HEK293 (cell line): ENCODE measurements at regions not wholly inside any gene's neighbourhood (a gene's known extent, or its start where the extent isn't known, plus 50 kb on each side); places are given as distances from the start of the nearest gene placed in this dataset.

ENCODE experiments used
- CTCF ChIA-PET: fragments of 350-600 bp; formaldehyde crosslinking; extraction: SDS; loops from one replicate; lab custom pipeline; 2021; ENCODE audit warnings: antibody characterized with exemption; lab: Yijun Ruan, JAX
- POLR2A ChIA-PET: fragments of 300-600 bp; formaldehyde crosslinking; extraction: SDS; loops from one replicate; lab custom pipeline; 2020; ENCODE audit warnings: antibody characterized with exemption, inconsistent platforms; lab: Yijun Ruan, JAX
- H3K27ac ChIP-seq: fragments of 200-500 bp; sonication (Bioruptor generic); 2 replicates; pipeline ENCODE4 v1.5.1; 2014; ENCODE audit warnings: low read depth, low read length, control low read depth, inconsistent platforms; ENCODE audit errors: extremely low read depth
- H3K36me3 ChIP-seq, 2 experiments: fragments of 200-500 bp in 1 of 2; sonication (Bioruptor generic) in 1 of 2; 1 replicate in 1 of 2; 2 replicates in 1 of 2; pipeline ENCODE4 v1.5.1; 2014 to 2017; ENCODE audit warnings: inconsistent platforms in 2 of 2, low read length in 2 of 2; ENCODE audit not compliant: control insufficient read depth in 2 of 2, insufficient read depth in 1 of 2
- H3K4me1 ChIP-seq: fragments of 200-500 bp; sonication (Bioruptor generic); 2 replicates; pipeline ENCODE4 v1.5.1; 2014; ENCODE audit warnings: mild to moderate bottlenecking, low read length, inconsistent platforms; ENCODE audit not compliant: control insufficient read depth, insufficient read depth
- H3K4me3 ChIP-seq: 2 replicates; pipeline ENCODE4 v1.5.1; 2011; ENCODE audit warnings: low read depth, mild to moderate bottlenecking, control low read depth, low read length, moderate library complexity
- H3K9me3 ChIP-seq: fragments of 200-500 bp; sonication (Bioruptor generic); 2 replicates; pipeline ENCODE4 v1.5.1; 2014; ENCODE audit warnings: low read depth, low read length, inconsistent platforms; ENCODE audit not compliant: control insufficient read depth, insufficient read depth
- KLF16 ChIP-seq: fragments of 450-650 bp; formaldehyde crosslinking; IDR thresholded peaks from 2 replicates; pipeline ENCODE4 v1.5.1; 2017; ENCODE audit warnings: missing biosample characterization, missing genetic modification characterization
- MEIS1 ChIP-seq: sonication (generic); formaldehyde crosslinking; IDR thresholded peaks from 2 replicates; pipeline ENCODE4 v1.8.1; 2022; ENCODE audit warnings: missing genetic modification reagents, mild to moderate bottlenecking, borderline replicate concordance
- PRDM1 ChIP-seq: fragments of 450-650 bp; formaldehyde crosslinking; IDR thresholded peaks from 2 replicates; pipeline ENCODE4; 2016; ENCODE audit warnings: missing biosample characterization, missing genetic modification characterization
- REPIN1 ChIP-seq: fragments of 450-650 bp; formaldehyde crosslinking; IDR thresholded peaks from 2 replicates; pipeline ENCODE4 v1.5.1; 2017; ENCODE audit warnings: missing biosample characterization, missing genetic modification characterization, low read depth
- ZNF350 ChIP-seq: fragments of 450-650 bp; formaldehyde crosslinking; IDR thresholded peaks from 2 replicates; pipeline ENCODE4 v1.5.0; 2017; ENCODE audit warnings: missing biosample characterization, mild to moderate bottlenecking, missing genetic modification characterization
- ZNF529 ChIP-seq: fragments of 450-650 bp; formaldehyde crosslinking; IDR thresholded peaks from 2 replicates; pipeline ENCODE4 v1.5.1; 2017; ENCODE audit warnings: missing genetic modification characterization, missing biosample characterization; ENCODE audit not compliant: insufficient replicate concordance
- ZNF670 ChIP-seq: fragments of 450-650 bp; formaldehyde crosslinking; IDR thresholded peaks from 2 replicates; pipeline ENCODE4 v1.5.1; 2016; ENCODE audit warnings: missing biosample characterization, missing genetic modification characterization, low read depth
- TF ChIP-seq, protein P1 (sequence below): fragments of 450-650 bp; formaldehyde crosslinking; IDR thresholded peaks from 2 replicates; pipeline ENCODE4 v1.5.1; 2016; ENCODE audit warnings: missing biosample characterization, missing genetic modification characterization
- TF ChIP-seq, protein P2 (sequence below): fragments of 450-650 bp; IDR thresholded peaks from 2 replicates; pipeline ENCODE4 v1.5.1; 2018; ENCODE audit warnings: missing biosample characterization, missing genetic modification characterization
- TF ChIP-seq, protein P3 (sequence below): fragments of 450-650 bp; formaldehyde crosslinking; IDR thresholded peaks from 2 replicates; pipeline ENCODE4 v1.5.1; 2017; ENCODE audit warnings: missing biosample characterization, missing genetic modification characterization
- TF ChIP-seq, protein P4 (sequence below): fragments of 450-650 bp; formaldehyde crosslinking; IDR thresholded peaks from 2 replicates; pipeline ENCODE4 v1.5.0; 2017; ENCODE audit warnings: missing biosample characterization, missing genetic modification characterization, borderline replicate concordance
- TF ChIP-seq, protein P5 (sequence below): fragments of 450-650 bp; formaldehyde crosslinking; IDR thresholded peaks from 2 replicates; pipeline ENCODE4 v1.5.1; 2016; ENCODE audit warnings: missing biosample characterization, missing genetic modification characterization

DNA sequence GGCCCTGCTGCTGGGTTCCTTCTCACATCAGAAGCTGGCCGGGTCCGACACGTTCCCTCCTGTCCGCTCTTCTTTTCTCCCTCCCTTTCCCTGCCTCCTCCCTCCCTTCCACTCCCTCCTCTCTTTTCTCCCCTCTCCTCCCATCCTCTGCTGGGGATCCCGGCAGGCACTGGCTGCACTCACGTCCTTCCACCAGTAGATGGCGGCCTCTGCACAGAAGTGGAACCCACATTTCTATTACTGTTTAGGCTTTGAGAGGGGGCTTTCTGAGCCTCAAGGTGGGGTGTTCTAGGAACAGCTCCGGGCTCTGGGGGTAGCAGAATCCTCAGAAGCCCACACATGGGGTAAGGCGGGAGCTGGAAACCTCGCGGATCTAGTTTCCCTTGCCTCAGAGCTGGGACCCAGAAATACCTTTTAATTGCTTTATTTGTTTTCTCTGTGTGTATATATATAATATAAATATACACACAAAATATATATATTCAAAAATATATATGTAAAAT is 294.2 kb downstream of the ZNF536 start (continued):
- TF ChIP-seq PRDM1 (tag by site-specific recombination), result peak; percentile 93
- TF ChIP-seq, protein P1, sequence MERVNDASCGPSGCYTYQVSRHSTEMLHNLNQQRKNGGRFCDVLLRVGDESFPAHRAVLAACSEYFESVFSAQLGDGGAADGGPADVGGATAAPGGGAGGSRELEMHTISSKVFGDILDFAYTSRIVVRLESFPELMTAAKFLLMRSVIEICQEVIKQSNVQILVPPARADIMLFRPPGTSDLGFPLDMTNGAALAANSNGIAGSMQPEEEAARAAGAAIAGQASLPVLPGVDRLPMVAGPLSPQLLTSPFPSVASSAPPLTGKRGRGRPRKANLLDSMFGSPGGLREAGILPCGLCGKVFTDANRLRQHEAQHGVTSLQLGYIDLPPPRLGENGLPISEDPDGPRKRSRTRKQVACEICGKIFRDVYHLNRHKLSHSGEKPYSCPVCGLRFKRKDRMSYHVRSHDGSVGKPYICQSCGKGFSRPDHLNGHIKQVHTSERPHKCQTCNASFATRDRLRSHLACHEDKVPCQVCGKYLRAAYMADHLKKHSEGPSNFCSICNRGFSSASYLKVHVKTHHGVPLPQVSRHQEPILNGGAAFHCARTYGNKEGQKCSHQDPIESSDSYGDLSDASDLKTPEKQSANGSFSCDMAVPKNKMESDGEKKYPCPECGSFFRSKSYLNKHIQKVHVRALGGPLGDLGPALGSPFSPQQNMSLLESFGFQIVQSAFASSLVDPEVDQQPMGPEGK (tag by site-specific recombination), result no peak; the same call in 1 of the 2 replicates
- TF ChIP-seq, protein P2, sequence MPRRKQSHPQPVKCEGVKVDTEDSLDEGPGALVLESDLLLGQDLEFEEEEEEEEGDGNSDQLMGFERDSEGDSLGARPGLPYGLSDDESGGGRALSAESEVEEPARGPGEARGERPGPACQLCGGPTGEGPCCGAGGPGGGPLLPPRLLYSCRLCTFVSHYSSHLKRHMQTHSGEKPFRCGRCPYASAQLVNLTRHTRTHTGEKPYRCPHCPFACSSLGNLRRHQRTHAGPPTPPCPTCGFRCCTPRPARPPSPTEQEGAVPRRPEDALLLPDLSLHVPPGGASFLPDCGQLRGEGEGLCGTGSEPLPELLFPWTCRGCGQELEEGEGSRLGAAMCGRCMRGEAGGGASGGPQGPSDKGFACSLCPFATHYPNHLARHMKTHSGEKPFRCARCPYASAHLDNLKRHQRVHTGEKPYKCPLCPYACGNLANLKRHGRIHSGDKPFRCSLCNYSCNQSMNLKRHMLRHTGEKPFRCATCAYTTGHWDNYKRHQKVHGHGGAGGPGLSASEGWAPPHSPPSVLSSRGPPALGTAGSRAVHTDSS (tag by site-specific recombination), result no peak

DNA sequence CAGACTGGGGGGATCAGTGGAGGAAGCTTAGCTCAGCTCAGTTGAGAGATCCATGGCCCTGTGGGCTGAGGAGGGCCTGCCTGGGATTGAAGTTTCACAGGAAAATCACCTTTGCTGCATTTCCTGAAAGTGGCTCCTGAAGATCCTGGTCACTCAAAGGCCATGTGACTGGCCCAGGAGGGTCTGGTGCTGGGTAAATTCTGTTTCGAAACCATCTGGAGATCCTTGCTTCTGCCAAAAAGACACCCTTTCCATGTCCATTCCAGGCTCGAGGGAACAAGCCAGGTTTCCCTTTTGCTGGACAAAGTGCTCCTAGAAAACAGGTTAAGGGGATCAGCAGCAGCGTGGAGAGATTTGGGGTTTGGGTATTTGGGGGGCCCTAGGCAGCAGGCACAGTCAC is 293.3 kb downstream of the ZNF536 start:
- Histone ChIP-seq H3K9me3 (no peaks in the 10 kb centered on the region; the same call in 1 of the 2 replicates), H3K27ac (no peak overlapping the region), H3K36me3 (no peaks in the 10 kb centered on the region; a peak in 1 of 3 replicates), H3K4me1 (peaks cover 43% of the 10 kb centered on the region), H3K4me3 (no peak overlapping the region)
- POLR2A ChIA-PET, result no interaction called here
- TF ChIP-seq MEIS1 (CRISPR knock-in tag), result no peak
- TF ChIP-seq, protein P3, sequence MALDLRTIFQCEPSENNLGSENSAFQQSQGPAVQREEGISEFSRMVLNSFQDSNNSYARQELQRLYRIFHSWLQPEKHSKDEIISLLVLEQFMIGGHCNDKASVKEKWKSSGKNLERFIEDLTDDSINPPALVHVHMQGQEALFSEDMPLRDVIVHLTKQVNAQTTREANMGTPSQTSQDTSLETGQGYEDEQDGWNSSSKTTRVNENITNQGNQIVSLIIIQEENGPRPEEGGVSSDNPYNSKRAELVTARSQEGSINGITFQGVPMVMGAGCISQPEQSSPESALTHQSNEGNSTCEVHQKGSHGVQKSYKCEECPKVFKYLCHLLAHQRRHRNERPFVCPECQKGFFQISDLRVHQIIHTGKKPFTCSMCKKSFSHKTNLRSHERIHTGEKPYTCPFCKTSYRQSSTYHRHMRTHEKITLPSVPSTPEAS (tag by site-specific recombination), result no peak
- TF ChIP-seq, protein P2 (tag by site-specific recombination), result no peak
- TF ChIP-seq, protein P4, sequence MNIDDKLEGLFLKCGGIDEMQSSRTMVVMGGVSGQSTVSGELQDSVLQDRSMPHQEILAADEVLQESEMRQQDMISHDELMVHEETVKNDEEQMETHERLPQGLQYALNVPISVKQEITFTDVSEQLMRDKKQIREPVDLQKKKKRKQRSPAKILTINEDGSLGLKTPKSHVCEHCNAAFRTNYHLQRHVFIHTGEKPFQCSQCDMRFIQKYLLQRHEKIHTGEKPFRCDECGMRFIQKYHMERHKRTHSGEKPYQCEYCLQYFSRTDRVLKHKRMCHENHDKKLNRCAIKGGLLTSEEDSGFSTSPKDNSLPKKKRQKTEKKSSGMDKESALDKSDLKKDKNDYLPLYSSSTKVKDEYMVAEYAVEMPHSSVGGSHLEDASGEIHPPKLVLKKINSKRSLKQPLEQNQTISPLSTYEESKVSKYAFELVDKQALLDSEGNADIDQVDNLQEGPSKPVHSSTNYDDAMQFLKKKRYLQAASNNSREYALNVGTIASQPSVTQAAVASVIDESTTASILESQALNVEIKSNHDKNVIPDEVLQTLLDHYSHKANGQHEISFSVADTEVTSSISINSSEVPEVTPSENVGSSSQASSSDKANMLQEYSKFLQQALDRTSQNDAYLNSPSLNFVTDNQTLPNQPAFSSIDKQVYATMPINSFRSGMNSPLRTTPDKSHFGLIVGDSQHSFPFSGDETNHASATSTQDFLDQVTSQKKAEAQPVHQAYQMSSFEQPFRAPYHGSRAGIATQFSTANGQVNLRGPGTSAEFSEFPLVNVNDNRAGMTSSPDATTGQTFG (tag by site-specific recombination), result no peak
- TF ChIP-seq REPIN1 (tag by site-specific recombination), result no peak
- TF ChIP-seq, protein P5, sequence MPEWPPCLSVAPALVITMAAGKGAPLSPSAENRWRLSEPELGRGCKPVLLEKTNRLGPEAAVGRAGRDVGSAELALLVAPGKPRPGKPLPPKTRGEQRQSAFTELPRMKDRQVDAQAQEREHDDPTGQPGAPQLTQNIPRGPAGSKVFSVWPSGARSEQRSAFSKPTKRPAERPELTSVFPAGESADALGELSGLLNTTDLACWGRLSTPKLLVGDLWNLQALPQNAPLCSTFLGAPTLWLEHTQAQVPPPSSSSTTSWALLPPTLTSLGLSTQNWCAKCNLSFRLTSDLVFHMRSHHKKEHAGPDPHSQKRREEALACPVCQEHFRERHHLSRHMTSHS (tag by site-specific recombination), result no peak
- no peak for TF ChIP-seq ZNF350 (tag by site-specific recombination)
- TF ChIP-seq KLF16, result no peak
- no peak for TF ChIP-seq ZNF529 (tag by site-specific recombination)
- no peak for TF ChIP-seq ZNF670 (tag by site-specific recombination)
- CTCF ChIA-PET, result interaction anchor here (0.5 to 11.0 kb wide), 37 partner anchors 9 to 1901 kb away, joined by 3 to 225 read pairs (median 4); partner anchors contain the start of gene URI1
